Smooth muscle cell (in vitro differentiated cells): ENCODE measurements at regions not wholly inside any gene's neighbourhood (a gene's known extent, or its start where the extent isn't known, plus 50 kb on each side); places are given as distances from the start of the nearest gene placed in this dataset.

Source experiments
- DNase-seq: peaks from one replicate; lab custom pipeline; 2025; ENCODE audit not compliant: unreplicated experiment; lab: John Stamatoyannopoulos, UW
- H2AFZ ChIP-seq: fragments of 200-600 bp; sonication (generic); 2 replicates; pipeline ENCODE4 v1.6.0; 2016; ENCODE audit warnings: antibody characterized with exemption, low read depth, mild to moderate bottlenecking
- H3F3A ChIP-seq: fragments of 200-600 bp; sonication (generic); 2 replicates; pipeline ENCODE4 v1.6.0; 2017; ENCODE audit warnings: antibody characterized with exemption, low read depth
- H3K27ac ChIP-seq: fragments of 200-600 bp; sonication (generic); 2 replicates; pipeline ENCODE4 v1.5.1; 2016; ENCODE audit warnings: low read depth, mild to moderate bottlenecking
- H3K27me3 ChIP-seq: fragments of 200-600 bp; sonication (generic); 2 replicates; pipeline ENCODE4 v1.6.1; 2016; ENCODE audit warnings: low read depth, mild to moderate bottlenecking
- H3K36me3 ChIP-seq: fragments of 200-600 bp; sonication (generic); 2 replicates; pipeline ENCODE4 v1.5.1; 2016; ENCODE audit warnings: low read depth
- H3K4me1 ChIP-seq: fragments of 200-600 bp; sonication (generic); 2 replicates; pipeline ENCODE4 v1.5.1; 2016; ENCODE audit warnings: low read depth
- H3K4me2 ChIP-seq: fragments of 200-600 bp; sonication (generic); 2 replicates; pipeline ENCODE4 v1.6.0; 2016; ENCODE audit warnings: mild to moderate bottlenecking
- H3K4me3 ChIP-seq: fragments of 200-600 bp; sonication (generic); 2 replicates; pipeline ENCODE4 v1.5.1; 2016; ENCODE audit warnings: mild to moderate bottlenecking
- H3K79me2 ChIP-seq: fragments of 200-600 bp; sonication (generic); 2 replicates; pipeline ENCODE4 v1.6.0; 2016; ENCODE audit warnings: low read depth, mild to moderate bottlenecking
- H3K9ac ChIP-seq: fragments of 200-600 bp; sonication (generic); 2 replicates; pipeline ENCODE4 v1.6.0; 2016; ENCODE audit warnings: low read depth
- H3K9me3 ChIP-seq: fragments of 200-600 bp; sonication (generic); replicated peaks from 2 replicates; pipeline ENCODE4 v1.5.1; 2016; ENCODE audit warnings: low read depth
- H4K20me1 ChIP-seq: fragments of 200-600 bp; sonication (generic); 2 replicates; pipeline ENCODE4 v1.6.0; 2016; ENCODE audit warnings: low read depth
- WGBS: methylation state at CpG from one replicate; pipeline ENCODE4 v1.1.7; 2016; ENCODE audit warnings: low lambda C conversion rate; 5-methylcytosine and 5-hydroxymethylcytosine counted together
- TF ChIP-seq, protein P1 (sequence below): fragments of 200-600 bp; sonication (generic); IDR thresholded peaks from 2 replicates; pipeline ENCODE4 v1.5.1; 2017; ENCODE audit warnings: borderline replicate concordance, mild to moderate bottlenecking, antibody characterized with exemption; ENCODE audit not compliant: insufficient read depth, poor library complexity, severe bottlenecking

- TF ChIP-seq, protein P1, sequence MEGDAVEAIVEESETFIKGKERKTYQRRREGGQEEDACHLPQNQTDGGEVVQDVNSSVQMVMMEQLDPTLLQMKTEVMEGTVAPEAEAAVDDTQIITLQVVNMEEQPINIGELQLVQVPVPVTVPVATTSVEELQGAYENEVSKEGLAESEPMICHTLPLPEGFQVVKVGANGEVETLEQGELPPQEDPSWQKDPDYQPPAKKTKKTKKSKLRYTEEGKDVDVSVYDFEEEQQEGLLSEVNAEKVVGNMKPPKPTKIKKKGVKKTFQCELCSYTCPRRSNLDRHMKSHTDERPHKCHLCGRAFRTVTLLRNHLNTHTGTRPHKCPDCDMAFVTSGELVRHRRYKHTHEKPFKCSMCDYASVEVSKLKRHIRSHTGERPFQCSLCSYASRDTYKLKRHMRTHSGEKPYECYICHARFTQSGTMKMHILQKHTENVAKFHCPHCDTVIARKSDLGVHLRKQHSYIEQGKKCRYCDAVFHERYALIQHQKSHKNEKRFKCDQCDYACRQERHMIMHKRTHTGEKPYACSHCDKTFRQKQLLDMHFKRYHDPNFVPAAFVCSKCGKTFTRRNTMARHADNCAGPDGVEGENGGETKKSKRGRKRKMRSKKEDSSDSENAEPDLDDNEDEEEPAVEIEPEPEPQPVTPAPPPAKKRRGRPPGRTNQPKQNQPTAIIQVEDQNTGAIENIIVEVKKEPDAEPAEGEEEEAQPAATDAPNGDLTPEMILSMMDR, result no peak
Observed at GRCh38 chr10:56844978-56845529, 484.0 kb upstream of the ZWINT start.

DNA sequence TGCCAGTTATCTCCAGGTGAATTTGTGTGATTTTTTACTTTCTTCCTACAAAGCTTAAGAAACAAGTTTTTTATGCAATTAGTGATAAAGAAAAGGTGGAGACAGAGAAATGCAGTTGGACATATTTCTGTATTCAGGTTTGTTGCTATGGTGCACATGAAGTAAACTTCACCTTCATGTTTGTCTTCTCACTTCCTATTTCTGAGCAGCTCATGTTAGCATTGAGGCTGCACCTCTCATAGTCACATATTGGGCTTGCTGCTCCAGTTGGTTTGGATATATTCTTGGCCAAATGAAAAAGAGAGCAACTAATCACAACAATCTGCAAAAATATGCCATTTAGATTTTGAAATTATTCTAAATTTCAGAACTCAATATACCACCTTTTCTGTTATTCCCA, 475.6 kb upstream of the ZWINT start:
- no peaks in the 10 kb centered on the region for H3K4me1 ChIP-seq
- no peaks in the 10 kb centered on the region for H3K9me3 ChIP-seq
- no peaks in the 10 kb centered on the region for H3F3A ChIP-seq
- no peak overlapping the region for H2AFZ ChIP-seq
- no peak overlapping the region for H3K27ac ChIP-seq
- no peaks in the 10 kb centered on the region for H3K36me3 ChIP-seq
- no peak overlapping the region for H3K4me3 ChIP-seq
- no peaks in the 10 kb centered on the region for H4K20me1 ChIP-seq
- TF ChIP-seq, protein P1, result no peak
- no peaks in the 10 kb centered on the region for H3K79me2 ChIP-seq
- no peak overlapping the region for H3K4me2 ChIP-seq
- H3K27me3 ChIP-seq, result no peaks in the 10 kb centered on the region
- H3K9ac ChIP-seq, result no peak overlapping the region
- DNase-seq, result no peak

More at GRCh38 chr10:56844978-56845529, 484.0 kb upstream of the ZWINT start:
- no peak for DNase-seq
- Histone ChIP-seq H3K27me3 (no peaks in the 10 kb centered on the region), H3K36me3 (no peaks in the 10 kb centered on the region), H3K4me1 (no peaks in the 10 kb centered on the region), H3K9ac (no peak overlapping the region), H2AFZ (no peak overlapping the region), H3K9me3 (no peaks in the 10 kb centered on the region), H3K4me2 (no peak overlapping the region), H4K20me1 (no peaks in the 10 kb centered on the region), H3K27ac (no peak overlapping the region), H3F3A (no peaks in the 10 kb centered on the region), H3K79me2 (no peaks in the 10 kb centered on the region), H3K4me3 (no peak overlapping the region)
- 95% methylated on average over 6 of the region's 6 CpGs for WGBS

DNA sequence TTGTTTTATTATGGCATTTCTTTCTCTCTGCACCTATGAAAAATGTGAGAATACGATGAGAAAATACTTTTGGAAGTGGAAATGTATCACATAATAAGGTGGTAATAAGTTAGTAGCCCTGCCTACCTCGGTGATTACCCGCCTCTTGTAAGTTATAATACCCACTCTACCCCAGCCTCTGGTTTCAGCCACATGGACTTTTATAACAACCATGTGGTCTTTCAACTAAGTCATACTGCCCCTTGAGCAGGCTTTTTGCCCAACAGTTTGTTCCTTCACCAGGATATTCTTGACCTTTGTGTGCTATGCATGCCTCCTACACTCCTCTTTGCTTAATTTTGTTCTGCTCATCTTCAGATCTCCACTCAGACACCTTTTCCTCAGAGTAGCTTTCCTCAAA, 470.6 kb upstream of the ZWINT start:
- Histone ChIP-seq H3K79me2 (no peaks in the 10 kb centered on the region), H3K36me3 (no peaks in the 10 kb centered on the region), H3K4me1 (no peaks in the 10 kb centered on the region), H3K27me3 (no peaks in the 10 kb centered on the region), H3K4me3 (no peak overlapping the region), H4K20me1 (no peaks in the 10 kb centered on the region), H3F3A (no peaks in the 10 kb centered on the region), H3K4me2 (no peak overlapping the region), H3K9ac (no peak overlapping the region), H3K27ac (no peak overlapping the region), H3K9me3 (no peaks in the 10 kb centered on the region), H2AFZ (no peak overlapping the region)
- 66% methylated on average over 3 of the region's 3 CpGs for WGBS
- no peak for DNase-seq
- TF ChIP-seq, protein P1, result no peak

GRCh38 chr10:56823849-56824248, 462.8 kb upstream of the ZWINT start:
- Histone ChIP-seq H3F3A (no peaks in the 10 kb centered on the region), H3K79me2 (no peaks in the 10 kb centered on the region), H3K4me3 (no peak overlapping the region), H3K4me2 (no peak overlapping the region), H3K27ac (no peak overlapping the region), H3K9ac (no peak overlapping the region), H3K36me3 (no peaks in the 10 kb centered on the region), H3K9me3 (no peaks in the 10 kb centered on the region), H3K27me3 (no peaks in the 10 kb centered on the region), H4K20me1 (no peaks in the 10 kb centered on the region), H2AFZ (no peak overlapping the region), H3K4me1 (no peaks in the 10 kb centered on the region)
- DNase-seq, result no peak
- TF ChIP-seq, protein P1, result peak; percentile 22
- 66% methylated on average over 1 of the region's 1 CpG for WGBS
